HepG2 (cell line): ENCODE measurements at regions not wholly inside any gene's neighbourhood (a gene's known extent, or its start where the extent isn't known, plus 50 kb on each side); places are given as distances from the start of the nearest gene placed in this dataset.
"Not testable (repeated sequence)": the region's sequence is repeated elsewhere in the genome, so short reads cannot be mapped to it uniquely, and the experiment has no call there.

Experiments
- ATAC-seq: fragments of 200-7000 bp; cut with Tn5 transposase; 3 replicates; pipeline ENCODE4 v1.9.1; 2020; ENCODE audit warnings: mild to moderate bottlenecking, moderate library complexity
- BruUV-seq: library from RNA; stranded (reverse); fragments of 400-500 nt; replicated peaks from 2 replicates; lab custom pipeline; 2021; lab: Mats Ljungman, UMichigan
- CTCF ChIA-PET: fragments of 300-600 bp; formaldehyde crosslinking; extraction: SDS; loops from one replicate; lab custom pipeline; 2021; ENCODE audit warnings: low total read pairs, inconsistent platforms, low intra/inter-chr PET ratio; lab: Yijun Ruan, JAX
- POLR2A ChIA-PET: fragments of 350-600 bp; sonication (Branson Sonifier 250); formaldehyde crosslinking; loops from one replicate; lab custom pipeline; 2020; ENCODE audit warnings: antibody characterized with exemption, inconsistent platforms; lab: Yijun Ruan, JAX
- DNase-seq: peaks from one replicate; pipeline ENCODE4 v3.0.0-alpha.2; 2015; ENCODE audit warnings: low spot score
- FAIRE-seq: peaks from 3 replicates; lab custom pipeline; 2011; peaks lifted over from hg19 to GRCh38; lab: Jason Lieb, UNC
- H2AFZ ChIP-seq: one replicate; pipeline ENCODE4 v1.6.1; 2011; ENCODE audit warnings: low read length, inconsistent platforms
- H3K27ac ChIP-seq: fragments of 300-600 bp; 3 replicates; pipeline ENCODE4 v1.8.0; 2011; ENCODE audit warnings: mixed run types, mild to moderate bottlenecking, mixed read lengths, low read length, inconsistent platforms; ENCODE audit not compliant: insufficient read depth; ENCODE audit errors: extremely low read length
- H3K27me3 ChIP-seq, 2 experiments: fragments of 200-600 bp in 1 of 2; 2 replicates in 1 of 2; 3 replicates in 1 of 2; pipeline versions ENCODE4 v1.6.0 to v1.8.0; 2011; ENCODE audit warnings: low read length in 2 of 2, mild to moderate bottlenecking in 2 of 2, moderate library complexity in 2 of 2, inconsistent platforms in 1 of 2; ENCODE audit not compliant: insufficient read depth in 2 of 2, control insufficient read depth in 1 of 2
- H3K36me3 ChIP-seq, 2 experiments: fragments of 200-600 bp in 1 of 2; replicated peaks in 1 of 2; 2 replicates in 1 of 2; 3 replicates in 1 of 2; pipeline versions ENCODE4 v1.5.1 to v1.8.0; 2011; ENCODE audit warnings: low read length in 2 of 2, inconsistent platforms in 1 of 2; ENCODE audit not compliant: insufficient read depth in 2 of 2, control insufficient read depth in 1 of 2
- H3K4me1 ChIP-seq: 2 replicates; pipeline ENCODE4 v1.5.1; 2012; ENCODE audit warnings: low read length, inconsistent platforms; ENCODE audit not compliant: insufficient read depth
- H3K4me2 ChIP-seq: 2 replicates; pipeline ENCODE4 v1.6.0; 2011; ENCODE audit warnings: low read depth, low read length, inconsistent platforms
- H3K4me3 ChIP-seq, 3 experiments: fragments of 200-600 bp in 1 of 3; sonication (generic), shearing (Covaris generic) in 1 of 3; replicated peaks in 1 of 3; 2 replicates each; pipeline ENCODE4 v1.5.1; 2011 to 2016; ENCODE audit warnings: low read length in 3 of 3, inconsistent platforms in 2 of 3, low read depth in 2 of 3, mild to moderate bottlenecking in 2 of 3, control low read depth in 1 of 3, mixed read lengths in 1 of 3; ENCODE audit not compliant: insufficient read depth in 1 of 3
- H3K79me2 ChIP-seq: one replicate; pipeline ENCODE4 v1.6.1; 2011; ENCODE audit warnings: low read length, inconsistent platforms; ENCODE audit not compliant: insufficient read depth
- H3K9ac ChIP-seq: 2 replicates; pipeline ENCODE4 v1.6.0; 2011; ENCODE audit warnings: mild to moderate bottlenecking, low read depth, low read length, inconsistent platforms; ENCODE audit not compliant: insufficient read depth
- H3K9me3 ChIP-seq: 2 replicates; pipeline ENCODE4 v1.5.1; 2012; ENCODE audit warnings: mild to moderate bottlenecking, low read length
- H4K20me1 ChIP-seq: 2 replicates; pipeline ENCODE4 v1.6.0; 2011; ENCODE audit warnings: inconsistent platforms, mild to moderate bottlenecking, low read length, moderate library complexity; ENCODE audit not compliant: insufficient read depth
- BHLHE40 ChIP-seq: IDR thresholded peaks from 2 replicates; pipeline ENCODE4 v1.6.1; 2011; ENCODE audit warnings: low read length, improper control_type of control experiment
- HES4 ChIP-seq: sonication (generic); formaldehyde crosslinking; IDR thresholded peaks from 2 replicates; pipeline ENCODE4 v1.9.0; 2021; ENCODE audit warnings: mild to moderate bottlenecking, missing genetic modification reagents, borderline replicate concordance
- NPAS2 ChIP-seq: sonication (generic); formaldehyde crosslinking; IDR thresholded peaks from 2 replicates; pipeline ENCODE4 v1.8.0; 2022; ENCODE audit warnings: mild to moderate bottlenecking, missing genetic modification reagents, borderline replicate concordance
- POLR2AphosphoS2 ChIP-seq: IDR thresholded peaks from 2 replicates; pipeline ENCODE4 v1.6.1; 2011; ENCODE audit warnings: low read depth, low read length, improper control_type of control experiment
- ZFP82 ChIP-seq: sonication (generic); formaldehyde crosslinking; IDR thresholded peaks from 2 replicates; pipeline ENCODE4 v1.5.1; 2020; ENCODE audit warnings: mild to moderate bottlenecking, missing genetic modification reagents, borderline replicate concordance
- WGBS: methylation state at CpG from one replicate; pipeline ENCODE4 v1.1.6; 2017; ENCODE audit warnings: low lambda C conversion rate; 5-methylcytosine and 5-hydroxymethylcytosine counted together
- in situ Hi-C: cut with HindIII; loops from 2 replicates; pipeline ENCODE4 v1.10.0; 2017; ENCODE audit warnings: low pct_unique_long_range_greater_than_20kb; ENCODE audit not compliant: extremely low pct_ligation_motif_present
- intact Hi-C: fragments of 100-400 bp; cut with micrococcal nuclease; formaldehyde crosslinking; loops from one replicate; pipeline ENCODE4 v1.10.0; 2022; ENCODE audit not compliant: unreplicated experiment
- TF ChIP-seq, protein P1 (sequence below): sonication (generic); formaldehyde crosslinking; IDR thresholded peaks from 2 replicates; pipeline ENCODE4 v1.4.0; 2020; ENCODE audit warnings: missing genetic modification reagents
- TF ChIP-seq, protein P2 (sequence below): sonication (generic); formaldehyde crosslinking; IDR thresholded peaks from 2 replicates; pipeline ENCODE4 v1.8.0; 2022; ENCODE audit warnings: missing genetic modification reagents, mild to moderate bottlenecking, inconsistent platforms, borderline replicate concordance
- TF ChIP-seq, protein P3 (sequence below): sonication (generic); formaldehyde crosslinking; IDR thresholded peaks from 2 replicates; pipeline ENCODE4 v1.4.0; 2020; ENCODE audit warnings: mild to moderate bottlenecking, missing genetic modification reagents, borderline replicate concordance
- TF ChIP-seq, protein P4 (sequence below): IDR thresholded peaks from 2 replicates; pipeline ENCODE4 v1.6.1; 2016; ENCODE audit warnings: missing genetic modification reagents, missing compliant biosample characterization

DNA sequence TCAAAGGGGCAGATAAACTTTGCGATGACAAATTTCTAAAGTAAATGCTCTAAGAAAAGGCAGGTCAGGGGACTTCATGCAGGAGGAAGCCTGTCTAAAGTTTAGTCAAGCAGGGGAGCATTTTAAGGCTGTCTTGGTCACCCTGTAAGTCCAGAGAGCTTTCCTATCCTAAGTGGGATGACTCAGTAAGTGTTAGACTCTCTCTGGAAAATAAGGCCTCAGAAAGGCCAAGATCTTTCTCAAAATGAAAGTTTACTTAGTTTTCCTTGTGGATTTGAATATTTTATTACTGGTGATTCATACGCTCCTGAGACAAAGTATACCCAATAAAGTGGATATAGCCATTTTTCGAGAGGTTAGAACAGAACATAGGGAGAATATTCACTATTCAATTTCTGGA lies 806.9 kb upstream of the CDH9 start:
- Histone ChIP-seq H3K27me3 (no peaks in the 10 kb centered on the region), H3K79me2 (no peaks in the 10 kb centered on the region), H3K9ac (no peak overlapping the region), H3K27ac (no peak overlapping the region), H3K4me3 (no peak overlapping the region), H4K20me1 (no peaks in the 10 kb centered on the region), H3K36me3 (no peaks in the 10 kb centered on the region), H2AFZ (no peak overlapping the region), H3K4me2 (no peak overlapping the region), H3K4me1 (no peaks in the 10 kb centered on the region), H3K9me3 (no peaks in the 10 kb centered on the region)
- ATAC-seq (no peak), DNase-seq (no peak), FAIRE-seq (no peak)
- in situ Hi-C loops: no loop called here
- 15% methylated on average over 3 of the region's 3 CpGs for WGBS
- intact Hi-C loops: no loop called here
- TF ChIP-seq HES4 (CRISPR knock-in tag) (no peak), POLR2AphosphoS2 (no peak), BHLHE40 (no peak), ZFP82 (CRISPR knock-in tag) (no peak), NPAS2 (no peak)
- TF ChIP-seq, protein P1, sequence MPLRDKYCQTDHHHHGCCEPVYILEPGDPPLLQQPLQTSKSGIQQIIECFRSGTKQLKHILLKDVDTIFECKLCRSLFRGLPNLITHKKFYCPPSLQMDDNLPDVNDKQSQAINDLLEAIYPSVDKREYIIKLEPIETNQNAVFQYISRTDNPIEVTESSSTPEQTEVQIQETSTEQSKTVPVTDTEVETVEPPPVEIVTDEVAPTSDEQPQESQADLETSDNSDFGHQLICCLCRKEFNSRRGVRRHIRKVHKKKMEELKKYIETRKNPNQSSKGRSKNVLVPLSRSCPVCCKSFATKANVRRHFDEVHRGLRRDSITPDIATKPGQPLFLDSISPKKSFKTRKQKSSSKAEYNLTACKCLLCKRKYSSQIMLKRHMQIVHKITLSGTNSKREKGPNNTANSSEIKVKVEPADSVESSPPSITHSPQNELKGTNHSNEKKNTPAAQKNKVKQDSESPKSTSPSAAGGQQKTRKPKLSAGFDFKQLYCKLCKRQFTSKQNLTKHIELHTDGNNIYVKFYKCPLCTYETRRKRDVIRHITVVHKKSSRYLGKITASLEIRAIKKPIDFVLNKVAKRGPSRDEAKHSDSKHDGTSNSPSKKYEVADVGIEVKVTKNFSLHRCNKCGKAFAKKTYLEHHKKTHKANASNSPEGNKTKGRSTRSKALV (CRISPR knock-in tag): no peak
- TF ChIP-seq, protein P2, sequence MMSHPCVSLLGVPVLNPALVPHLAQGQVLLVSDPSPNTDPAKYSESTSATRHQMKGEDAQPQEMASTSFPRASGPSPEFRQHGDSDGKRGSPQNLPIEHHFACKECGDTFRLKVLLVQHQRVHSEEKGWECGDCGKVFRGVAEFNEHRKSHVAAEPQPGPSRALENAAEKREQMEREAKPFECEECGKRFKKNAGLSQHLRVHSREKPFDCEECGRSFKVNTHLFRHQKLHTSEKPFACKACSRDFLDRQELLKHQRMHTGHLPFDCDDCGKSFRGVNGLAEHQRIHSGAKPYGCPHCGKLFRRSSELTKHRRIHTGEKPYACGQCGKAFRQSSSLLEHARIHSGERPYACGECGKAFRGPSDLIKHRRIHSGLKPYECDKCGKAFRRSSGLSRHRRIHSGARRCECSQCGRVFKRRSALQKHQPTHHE (CRISPR knock-in tag): no peak
- TF ChIP-seq, protein P3, sequence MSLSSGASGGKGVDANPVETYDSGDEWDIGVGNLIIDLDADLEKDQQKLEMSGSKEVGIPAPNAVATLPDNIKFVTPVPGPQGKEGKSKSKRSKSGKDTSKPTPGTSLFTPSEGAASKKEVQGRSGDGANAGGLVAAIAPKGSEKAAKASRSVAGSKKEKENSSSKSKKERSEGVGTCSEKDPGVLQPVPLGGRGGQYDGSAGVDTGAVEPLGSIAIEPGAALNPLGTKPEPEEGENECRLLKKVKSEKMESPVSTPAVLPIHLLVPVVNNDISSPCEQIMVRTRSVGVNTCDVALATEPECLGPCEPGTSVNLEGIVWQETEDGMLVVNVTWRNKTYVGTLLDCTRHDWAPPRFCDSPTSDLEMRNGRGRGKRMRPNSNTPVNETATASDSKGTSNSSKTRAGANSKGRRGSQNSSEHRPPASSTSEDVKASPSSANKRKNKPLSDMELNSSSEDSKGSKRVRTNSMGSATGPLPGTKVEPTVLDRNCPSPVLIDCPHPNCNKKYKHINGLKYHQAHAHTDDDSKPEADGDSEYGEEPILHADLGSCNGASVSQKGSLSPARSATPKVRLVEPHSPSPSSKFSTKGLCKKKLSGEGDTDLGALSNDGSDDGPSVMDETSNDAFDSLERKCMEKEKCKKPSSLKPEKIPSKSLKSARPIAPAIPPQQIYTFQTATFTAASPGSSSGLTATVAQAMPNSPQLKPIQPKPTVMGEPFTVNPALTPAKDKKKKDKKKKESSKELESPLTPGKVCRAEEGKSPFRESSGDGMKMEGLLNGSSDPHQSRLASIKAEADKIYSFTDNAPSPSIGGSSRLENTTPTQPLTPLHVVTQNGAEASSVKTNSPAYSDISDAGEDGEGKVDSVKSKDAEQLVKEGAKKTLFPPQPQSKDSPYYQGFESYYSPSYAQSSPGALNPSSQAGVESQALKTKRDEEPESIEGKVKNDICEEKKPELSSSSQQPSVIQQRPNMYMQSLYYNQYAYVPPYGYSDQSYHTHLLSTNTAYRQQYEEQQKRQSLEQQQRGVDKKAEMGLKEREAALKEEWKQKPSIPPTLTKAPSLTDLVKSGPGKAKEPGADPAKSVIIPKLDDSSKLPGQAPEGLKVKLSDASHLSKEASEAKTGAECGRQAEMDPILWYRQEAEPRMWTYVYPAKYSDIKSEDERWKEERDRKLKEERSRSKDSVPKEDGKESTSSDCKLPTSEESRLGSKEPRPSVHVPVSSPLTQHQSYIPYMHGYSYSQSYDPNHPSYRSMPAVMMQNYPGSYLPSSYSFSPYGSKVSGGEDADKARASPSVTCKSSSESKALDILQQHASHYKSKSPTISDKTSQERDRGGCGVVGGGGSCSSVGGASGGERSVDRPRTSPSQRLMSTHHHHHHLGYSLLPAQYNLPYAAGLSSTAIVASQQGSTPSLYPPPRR: no peak
- TF ChIP-seq, protein P4, sequence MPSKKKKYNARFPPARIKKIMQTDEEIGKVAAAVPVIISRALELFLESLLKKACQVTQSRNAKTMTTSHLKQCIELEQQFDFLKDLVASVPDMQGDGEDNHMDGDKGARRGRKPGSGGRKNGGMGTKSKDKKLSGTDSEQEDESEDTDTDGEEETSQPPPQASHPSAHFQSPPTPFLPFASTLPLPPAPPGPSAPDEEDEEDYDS (CRISPR knock-in tag): no peak
- ChIA-PET POLR2A (no interaction called here), CTCF (no interaction called here)
- no TSS peak for BruUV-seq

DNA sequence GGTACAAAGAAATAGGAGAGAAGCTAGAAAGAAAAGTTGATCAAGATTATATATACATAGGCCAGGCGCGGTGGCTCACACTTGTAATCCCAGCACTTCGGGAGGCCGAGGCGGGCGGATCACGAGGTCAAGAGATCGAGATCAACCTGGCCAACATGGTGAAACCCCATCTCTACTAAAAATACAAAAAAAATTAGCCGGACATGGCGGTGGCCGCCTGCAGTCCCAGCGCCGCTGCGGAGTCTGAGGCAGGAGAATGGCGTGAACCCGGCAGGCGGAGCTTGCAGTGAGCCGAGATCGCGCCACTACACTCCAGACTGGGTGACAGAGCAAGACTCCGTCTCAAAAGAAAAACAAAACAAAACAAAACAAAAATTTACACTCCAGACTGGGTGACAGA lies 798.3 kb upstream of the CDH9 start:
- DNase-seq, H3K36me3 ChIP-seq, H3K79me2 ChIP-seq, H4K20me1 ChIP-seq, intact Hi-C loops, CTCF ChIA-PET, H2AFZ ChIP-seq, FAIRE-seq, BruUV-seq, H3K4me3 ChIP-seq, H3K4me2 ChIP-seq, in situ Hi-C loops, H3K4me1 ChIP-seq, ATAC-seq, H3K27ac ChIP-seq, H3K9ac ChIP-seq, H3K27me3 ChIP-seq, POLR2A ChIA-PET, H3K9me3 ChIP-seq: not testable (repeated sequence)
- WGBS: 60% methylated on average over 20 of the region's 21 CpGs
